Gastroesophageal sphincter (tissue), 4 donors: ENCODE measurements at regions not wholly inside any gene's neighbourhood (a gene's known extent, or its start where the extent isn't known, plus 50 kb on each side); places are given as distances from the start of the nearest gene placed in this dataset.

Experiments
- ATAC-seq: fragments of 150-250 bp; one replicate; pipeline ENCODE4 v1.9.1; 2016; ENCODE audit warnings: mild to moderate bottlenecking, moderate library complexity
- H3K27ac ChIP-seq, 4 donors: fragments of 200-600 bp; sonication (generic) in 3 of 4; 1 replicate in 3 of 4; 2 replicates in 1 of 4; pipeline ENCODE4 v1.5.1; 2016 to 2019
- H3K27me3 ChIP-seq: fragments of 200-600 bp; sonication (generic); one replicate; pipeline ENCODE4 v1.5.1; 2019
- H3K36me3 ChIP-seq, 2 donors: fragments of 200-600 bp; sonication (generic); one replicate each; pipeline ENCODE4 v1.5.1; 2019; ENCODE audit warnings: control low read depth in 1 of 2
- H3K4me1 ChIP-seq, 3 donors: fragments of 200-600 bp; sonication (generic); 1 replicate in 2 of 3; 2 replicates in 1 of 3; pipeline ENCODE4 v1.5.1; 2016 to 2019; ENCODE audit warnings: control low read depth in 2 of 3
- H3K4me3 ChIP-seq, 2 donors: fragments of 200-600 bp; sonication (generic); one replicate each; pipeline ENCODE4 v1.5.1; 2019; ENCODE audit warnings: mild to moderate bottlenecking in 1 of 2, moderate library complexity in 1 of 2
- H3K9me3 ChIP-seq, 3 donors: fragments of 200-600 bp; sonication (generic); one replicate each; pipeline ENCODE4 v1.5.1; 2017 to 2019; ENCODE audit warnings: control low read depth in 2 of 3
- EP300 ChIP-seq: sonication (generic); formaldehyde crosslinking; IDR thresholded peaks from one replicate; pipeline ENCODE4 v1.6.1; 2017; ENCODE audit warnings: antibody characterized with exemption, mild to moderate bottlenecking
- POLR2A ChIP-seq, 2 donors: fragments of 450-650 bp; IDR thresholded peaks; one replicate each; pipeline ENCODE4 v1.6.1; 2017; ENCODE audit warnings: antibody characterized with exemption in 2 of 2, mild to moderate bottlenecking in 2 of 2, moderate library complexity in 1 of 2
- POLR2AphosphoS5 ChIP-seq: sonication (generic); formaldehyde crosslinking; IDR thresholded peaks from one replicate; pipeline ENCODE4 v1.6.1; 2017; ENCODE audit warnings: antibody characterized with exemption
- WGBS, 2 donors: methylation state at CpG; one replicate each; pipeline ENCODE4 v1.1.5; 2018; ENCODE audit warnings: low coverage in 1 of 2; 5-methylcytosine and 5-hydroxymethylcytosine counted together
- TF ChIP-seq, protein P1 (sequence below), 4 experiments: fragments of 200-600 bp in 2 of 4; fragments of 450-650 bp in 2 of 4; sonication (generic) in 1 of 4; IDR thresholded peaks; one replicate each; pipeline ENCODE4 v1.5.1; 2017 to 2019; ENCODE audit warnings: antibody characterized with exemption in 4 of 4, mild to moderate bottlenecking in 2 of 4, moderate library complexity in 2 of 4

DNA sequence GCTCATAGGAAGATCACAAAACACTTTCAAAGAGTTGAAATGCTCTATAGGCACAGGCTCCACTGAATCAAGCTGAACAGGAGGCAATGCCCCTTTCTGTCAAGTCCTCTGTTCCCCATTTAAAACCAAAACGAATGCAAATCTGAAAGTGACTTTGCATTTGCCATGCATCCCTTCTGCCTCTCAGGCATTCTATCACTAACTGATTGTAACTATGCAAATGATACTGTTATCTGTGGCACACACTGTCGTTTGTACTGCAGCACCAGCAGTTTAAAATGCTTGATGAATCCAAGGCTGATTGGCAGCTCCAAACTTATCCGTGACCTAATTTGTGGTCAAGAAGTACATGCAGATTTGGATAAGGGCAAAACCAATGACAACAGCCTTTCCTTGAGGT, 1067.5 kb upstream of the MAP3K7 start:
- WGBS, 2 donors = 16 to 19% methylated on average over 3 of the region's 3 CpGs
- Histone ChIP-seq H3K27me3 (no peaks in the 10 kb centered on the region), H3K4me1 (no peaks in the 10 kb centered on the region), H3K9me3 (no peaks in the 10 kb centered on the region), H3K4me3 (no peak overlapping the region), H3K36me3 (no peaks in the 10 kb centered on the region), H3K27ac (no peak overlapping the region)
- TF ChIP-seq POLR2AphosphoS5 (no peak), POLR2A (IDR thresholded peaks at IDR 0.05) (no peak), EP300 (no peak)
- TF ChIP-seq, protein P1, sequence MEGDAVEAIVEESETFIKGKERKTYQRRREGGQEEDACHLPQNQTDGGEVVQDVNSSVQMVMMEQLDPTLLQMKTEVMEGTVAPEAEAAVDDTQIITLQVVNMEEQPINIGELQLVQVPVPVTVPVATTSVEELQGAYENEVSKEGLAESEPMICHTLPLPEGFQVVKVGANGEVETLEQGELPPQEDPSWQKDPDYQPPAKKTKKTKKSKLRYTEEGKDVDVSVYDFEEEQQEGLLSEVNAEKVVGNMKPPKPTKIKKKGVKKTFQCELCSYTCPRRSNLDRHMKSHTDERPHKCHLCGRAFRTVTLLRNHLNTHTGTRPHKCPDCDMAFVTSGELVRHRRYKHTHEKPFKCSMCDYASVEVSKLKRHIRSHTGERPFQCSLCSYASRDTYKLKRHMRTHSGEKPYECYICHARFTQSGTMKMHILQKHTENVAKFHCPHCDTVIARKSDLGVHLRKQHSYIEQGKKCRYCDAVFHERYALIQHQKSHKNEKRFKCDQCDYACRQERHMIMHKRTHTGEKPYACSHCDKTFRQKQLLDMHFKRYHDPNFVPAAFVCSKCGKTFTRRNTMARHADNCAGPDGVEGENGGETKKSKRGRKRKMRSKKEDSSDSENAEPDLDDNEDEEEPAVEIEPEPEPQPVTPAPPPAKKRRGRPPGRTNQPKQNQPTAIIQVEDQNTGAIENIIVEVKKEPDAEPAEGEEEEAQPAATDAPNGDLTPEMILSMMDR (IDR thresholded peaks at IDR 0.05) = no peak
- no peak for ATAC-seq

DNA sequence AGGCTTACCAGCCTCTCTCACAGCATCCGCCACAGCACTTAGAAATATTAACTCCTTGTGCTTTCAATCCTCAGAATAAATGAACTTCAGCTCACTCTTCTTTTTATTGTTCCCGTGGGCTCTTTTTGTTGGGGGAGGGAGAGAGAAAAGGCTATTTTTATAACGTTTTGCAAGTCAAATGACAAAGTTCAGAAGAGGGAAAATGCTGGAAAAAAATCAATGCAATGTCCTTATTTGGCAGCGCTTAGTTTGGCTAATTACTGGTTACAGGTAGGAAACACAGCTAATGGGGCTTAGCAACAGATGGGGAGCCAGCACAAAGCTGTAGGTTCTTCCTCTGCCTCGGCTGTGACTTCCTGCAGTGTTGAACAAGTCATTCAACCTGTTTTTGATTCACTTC, 1067.0 kb upstream of the MAP3K7 start:
- Histone ChIP-seq H3K4me3 (no peak overlapping the region), H3K4me1 (no peaks in the 10 kb centered on the region), H3K27me3 (no peaks in the 10 kb centered on the region), H3K9me3 (no peaks in the 10 kb centered on the region), H3K36me3 (no peaks in the 10 kb centered on the region), H3K27ac (no peak overlapping the region)
- no peak for ATAC-seq
- TF ChIP-seq POLR2AphosphoS5 (no peak), EP300 (no peak), POLR2A (IDR thresholded peaks at IDR 0.05) (no peak)
- TF ChIP-seq, protein P1 (IDR thresholded peaks at IDR 0.05) = no peak
- WGBS, 2 donors = 21 to 47% methylated on average over 4 to 5 of the region's 5 CpGs

DNA sequence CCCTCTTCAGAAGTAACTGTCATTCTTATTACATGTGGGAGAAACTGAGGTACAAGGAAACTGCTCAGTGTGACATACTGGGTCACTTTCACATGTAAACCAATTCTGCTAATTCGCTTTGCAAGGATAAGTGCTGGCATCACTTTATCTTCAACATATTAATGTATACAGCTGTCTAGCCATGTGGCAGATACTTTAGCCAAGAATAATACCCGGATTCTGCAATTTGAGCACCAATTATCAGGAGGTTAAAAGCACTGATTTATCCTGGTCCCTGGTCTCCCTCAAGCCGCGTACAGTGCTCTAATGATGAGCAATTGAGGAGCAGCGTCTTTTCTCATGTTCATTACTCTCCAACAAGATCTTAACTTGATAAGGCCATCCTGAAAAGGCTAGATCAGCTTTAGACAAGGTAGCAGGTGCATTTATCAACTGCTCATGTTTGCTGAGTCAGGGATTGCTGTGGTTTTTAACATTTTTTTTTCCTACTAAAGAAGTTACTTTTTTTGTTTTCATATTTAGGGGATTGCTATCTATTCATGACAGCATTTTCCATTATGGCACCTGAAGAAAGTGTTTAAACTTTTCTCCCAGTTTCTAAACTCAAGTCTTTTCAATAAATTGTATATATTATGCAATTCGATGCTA, 1066.3 kb upstream of the MAP3K7 start:
- TF ChIP-seq EP300 = no peak
- Histone ChIP-seq H3K4me3 (no peak overlapping the region), H3K27me3 (no peaks in the 10 kb centered on the region), H3K9me3 (no peaks in the 10 kb centered on the region), H3K36me3 (no peaks in the 10 kb centered on the region), H3K27ac (no peak overlapping the region), H3K4me1 (no peaks in the 10 kb centered on the region)
- WGBS, 2 donors = 72 to 79% methylated on average over 5 to 6 of the region's 6 CpGs
- ATAC-seq = no peak

DNA sequence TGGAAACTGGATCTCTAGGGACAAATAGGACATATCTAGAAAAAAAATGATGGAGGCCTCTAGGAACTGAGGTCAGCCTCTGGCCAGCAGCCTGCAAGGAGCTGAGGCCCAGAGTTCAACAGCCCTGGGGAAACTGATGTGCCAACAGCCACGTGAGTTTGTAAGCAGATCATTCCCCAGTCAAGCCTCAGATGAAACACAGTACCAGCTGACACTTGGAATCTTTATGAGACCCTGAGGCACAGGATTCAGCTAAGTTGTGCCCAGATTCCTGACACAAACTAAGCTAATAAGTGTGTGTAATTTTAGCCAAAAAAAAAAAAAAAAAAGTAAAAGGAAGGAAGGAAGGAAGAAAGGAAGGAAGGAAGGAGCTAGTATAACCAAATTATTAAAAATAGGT, 1059.8 kb upstream of the MAP3K7 start:
- 14 to 40% methylated on average over 1 of the region's 1 CpG for WGBS, 2 donors

DNA sequence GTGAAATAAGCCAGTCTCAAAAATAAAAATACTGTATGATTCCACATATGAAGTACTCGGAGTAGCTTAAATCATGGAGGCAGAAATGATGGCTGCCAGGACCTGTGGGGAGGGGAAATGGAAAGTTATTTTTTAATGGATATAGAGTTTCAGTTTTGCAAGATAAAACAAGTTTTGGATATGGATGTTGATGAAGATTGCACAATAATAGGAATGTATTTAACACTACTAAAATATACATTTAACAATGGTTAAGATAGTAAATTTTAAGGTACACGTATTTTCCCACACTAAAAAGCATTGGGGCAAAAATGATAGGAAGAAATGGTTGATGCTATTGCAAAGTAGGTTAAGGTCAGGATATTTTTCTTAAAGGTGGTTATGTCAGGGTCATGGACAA, 1058.9 kb upstream of the MAP3K7 start:
- H3K27ac ChIP-seq = no peak overlapping the region
- no peak overlapping the region for H3K4me3 ChIP-seq
- no peaks in the 10 kb centered on the region for H3K4me1 ChIP-seq
- TF ChIP-seq POLR2AphosphoS5 (no peak), POLR2A (IDR thresholded peaks at IDR 0.05) (no peak), EP300 (no peak)
- TF ChIP-seq, protein P1 (IDR thresholded peaks at IDR 0.05) = no peak
- ATAC-seq = no peak
- no peaks in the 10 kb centered on the region for H3K27me3 ChIP-seq
- H3K36me3 ChIP-seq = no peaks in the 10 kb centered on the region
- no peaks in the 10 kb centered on the region for H3K9me3 ChIP-seq
- 73 to 81% methylated on average over 2 of the region's 2 CpGs for WGBS, 2 donors

More for the DNA sequence above, 1059.8 kb upstream of the MAP3K7 start:
- Histone ChIP-seq H3K4me3 (no peak overlapping the region), H3K36me3 (no peaks in the 10 kb centered on the region), H3K27ac (no peak overlapping the region), H3K9me3 (no peaks in the 10 kb centered on the region), H3K27me3 (no peaks in the 10 kb centered on the region), H3K4me1 (no peaks in the 10 kb centered on the region)
- TF ChIP-seq POLR2AphosphoS5 (no peak), EP300 (no peak), POLR2A (IDR thresholded peaks at IDR 0.05) (no peak)
- TF ChIP-seq, protein P1 (IDR thresholded peaks at IDR 0.05) = no peak
- no peak for ATAC-seq
